Erythroblast (primary cell): ENCODE measurements at regions not wholly inside any gene's neighbourhood (a gene's known extent, or its start where the extent isn't known, plus 50 kb on each side); places are given as distances from the start of the nearest gene placed in this dataset.
"Not testable (repeated sequence)": the region's sequence is repeated elsewhere in the genome, so short reads cannot be mapped to it uniquely, and the experiment has no call there.

Source experiments
- DNase-seq, 2 experiments: peaks; one replicate each; lab custom pipeline; 2025; lab: John Stamatoyannopoulos, UW
- GATA1 ChIP-seq: IDR thresholded peaks from 2 replicates; pipeline ENCODE4 v1.6.1; 2011; ENCODE audit warnings: low read depth, mild to moderate bottlenecking, control low read depth, low read length, moderate library complexity
- POLR2A ChIP-seq: IDR thresholded peaks from 2 replicates; pipeline ENCODE4 v1.6.1; 2011; ENCODE audit warnings: mild to moderate bottlenecking, low read length

- no peak for DNase-seq
- TF ChIP-seq POLR2A, result no peak
Measured at GRCh38 chr2:129181963-129182362, 797.5 kb upstream of the RAB6C start.

- TF ChIP-seq POLR2A, result no peak
- no peak for TF ChIP-seq GATA1
- DNase-seq, result no peak
Measured at GRCh38 chr2:129187343-129187742, 792.1 kb upstream of the RAB6C start.

GRCh38 chr2:129188451-129188850, 791.0 kb upstream of the RAB6C start:
- TF ChIP-seq GATA1 (no peak), POLR2A (no peak)
- DNase-seq, result no peak

GRCh38 chr2:129189617-129190319, 789.7 kb upstream of the RAB6C start:
- no peak for DNase-seq
- TF ChIP-seq GATA1 (no peak), POLR2A (no peak)

GRCh38 chr2:129190494-129190893, 789.0 kb upstream of the RAB6C start:
- no peak for DNase-seq
- TF ChIP-seq GATA1 (no peak), POLR2A (no peak)

- no peak for TF ChIP-seq POLR2A
- no peak for TF ChIP-seq GATA1
- DNase-seq, result no peak
Measured at GRCh38 chr2:129191530-129191929, 787.9 kb upstream of the RAB6C start.

GRCh38 chr2:129192117-129192516, 787.3 kb upstream of the RAB6C start:
- TF ChIP-seq POLR2A (no peak), GATA1 (no peak)

GRCh38 chr2:129192841-129193253, 786.6 kb upstream of the RAB6C start:
- no peak for DNase-seq

More at GRCh38 chr2:129192117-129192516, 787.3 kb upstream of the RAB6C start:
- DNase-seq, result no peak

GRCh38 chr2:129193961-129194360, 785.5 kb upstream of the RAB6C start:
- TF ChIP-seq GATA1 (no peak), POLR2A (no peak)
- peak in 1 of 2 experiments; percentile 4 for DNase-seq

More at GRCh38 chr2:129192841-129193253, 786.6 kb upstream of the RAB6C start:
- TF ChIP-seq GATA1 (no peak), POLR2A (no peak)

- TF ChIP-seq POLR2A (no peak), GATA1 (no peak)
- no peak for DNase-seq
Measured at GRCh38 chr2:129199501-129199900, 780.0 kb upstream of the RAB6C start.

GRCh38 chr2:129201696-129202095, 777.8 kb upstream of the RAB6C start:
- TF ChIP-seq GATA1, result no peak
- no peak for TF ChIP-seq POLR2A
- DNase-seq, result no peak

GRCh38 chr2:129203331-129203730, 776.1 kb upstream of the RAB6C start:
- no peak for DNase-seq
- TF ChIP-seq GATA1, result no peak

GRCh38 chr2:129204581-129204980, 774.9 kb upstream of the RAB6C start:
- not testable (repeated sequence) for DNase-seq

- no peak for TF ChIP-seq POLR2A
- no peak for TF ChIP-seq GATA1
- no peak for DNase-seq
Measured at GRCh38 chr2:129205176-129205575, 774.3 kb upstream of the RAB6C start.

GRCh38 chr2:129205766-129206165, 773.7 kb upstream of the RAB6C start:
- TF ChIP-seq POLR2A, result no peak
- no peak for TF ChIP-seq GATA1

GRCh38 chr2:129212299-129212958, 767.0 kb upstream of the RAB6C start:
- TF ChIP-seq GATA1 (no peak), POLR2A (no peak)
- DNase-seq, result no peak

More at GRCh38 chr2:129205766-129206165, 773.7 kb upstream of the RAB6C start:
- DNase-seq, result no peak
